Parathyroid adenoma (tissue), 2 donors: ENCODE measurements at regions not wholly inside any gene's neighbourhood (a gene's known extent, or its start where the extent isn't known, plus 50 kb on each side); places are given as distances from the start of the nearest gene placed in this dataset.

ENCODE experiments used
- H2AFZ ChIP-seq: fragments of 300-600 bp; sonication (generic); one replicate; pipeline ENCODE4 v1.7.0; 2017; ENCODE audit warnings: antibody characterized with exemption, mild to moderate bottlenecking
- H3K27ac ChIP-seq: fragments of 300-600 bp; sonication (generic); one replicate; pipeline ENCODE4 v1.7.0; 2017
- H3K27me3 ChIP-seq: fragments of 300-600 bp; sonication (generic); one replicate; pipeline ENCODE4 v1.7.0; 2017; ENCODE audit warnings: low read length; ENCODE audit not compliant: control insufficient read depth, insufficient read depth
- H3K36me3 ChIP-seq: fragments of 300-600 bp; sonication (generic); one replicate; pipeline ENCODE4 v1.7.0; 2017; ENCODE audit warnings: low read length; ENCODE audit not compliant: control insufficient read depth, insufficient read depth
- H3K4me1 ChIP-seq: fragments of 300-600 bp; sonication (generic); one replicate; pipeline ENCODE4 v1.7.0; 2017; ENCODE audit warnings: control low read depth
- H3K4me2 ChIP-seq: fragments of 300-600 bp; sonication (generic); one replicate; pipeline ENCODE4 v1.7.0; 2017; ENCODE audit warnings: low read length
- H3K4me3 ChIP-seq: fragments of 300-600 bp; sonication (generic); one replicate; pipeline ENCODE4 v1.7.0; 2017; ENCODE audit warnings: low read depth, low read length
- H3K79me2 ChIP-seq: fragments of 300-600 bp; sonication (generic); one replicate; pipeline ENCODE4 v1.7.0; 2017; ENCODE audit warnings: control low read depth
- H3K9ac ChIP-seq: fragments of 300-600 bp; sonication (generic); one replicate; pipeline ENCODE4 v1.7.0; 2017; ENCODE audit warnings: mild to moderate bottlenecking
- H3K9me3 ChIP-seq: fragments of 300-600 bp; sonication (generic); one replicate; pipeline ENCODE4 v1.7.0; 2017; ENCODE audit warnings: low read length; ENCODE audit not compliant: control insufficient read depth
- TF ChIP-seq, protein P1 (sequence below): fragments of 300-600 bp; sonication (generic); IDR thresholded peaks from one replicate; pipeline ENCODE4 v1.7.0; 2017; ENCODE audit warnings: antibody characterized with exemption, mild to moderate bottlenecking
- donor health status: primary hyperparathyroidism.

DNA sequence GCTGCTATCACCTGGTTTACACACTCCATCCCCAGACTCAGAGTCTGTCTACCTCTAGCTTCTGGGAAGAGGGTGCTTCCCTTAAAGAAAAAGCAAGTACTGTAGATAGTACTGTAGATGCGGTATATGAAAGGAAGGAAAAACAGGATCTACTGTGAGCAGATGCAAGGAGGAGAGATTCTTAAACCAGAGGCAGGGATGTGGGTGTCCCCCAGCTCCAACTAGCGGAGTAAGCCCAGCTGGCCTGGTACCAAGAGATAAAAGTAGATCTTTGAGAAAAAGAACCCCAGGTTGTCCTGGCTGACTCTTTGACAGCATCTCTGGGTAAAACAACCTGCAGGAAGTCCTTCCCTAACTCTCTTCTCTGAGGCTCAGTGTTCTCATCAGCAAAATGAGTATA is 523.7 kb upstream of the PROK2 start:
- Histone ChIP-seq H2AFZ (no peak overlapping the region), H3K36me3 (no peaks in the 10 kb centered on the region), H3K4me2 (no peak overlapping the region), H3K27ac (no peak overlapping the region), H3K9ac (no peak overlapping the region), H3K79me2 (no peaks in the 10 kb centered on the region), H3K27me3 (no peaks in the 10 kb centered on the region), H3K4me1 (no peaks in the 10 kb centered on the region), H3K9me3 (no peaks in the 10 kb centered on the region), H3K4me3 (no peak overlapping the region)
- TF ChIP-seq, protein P1, sequence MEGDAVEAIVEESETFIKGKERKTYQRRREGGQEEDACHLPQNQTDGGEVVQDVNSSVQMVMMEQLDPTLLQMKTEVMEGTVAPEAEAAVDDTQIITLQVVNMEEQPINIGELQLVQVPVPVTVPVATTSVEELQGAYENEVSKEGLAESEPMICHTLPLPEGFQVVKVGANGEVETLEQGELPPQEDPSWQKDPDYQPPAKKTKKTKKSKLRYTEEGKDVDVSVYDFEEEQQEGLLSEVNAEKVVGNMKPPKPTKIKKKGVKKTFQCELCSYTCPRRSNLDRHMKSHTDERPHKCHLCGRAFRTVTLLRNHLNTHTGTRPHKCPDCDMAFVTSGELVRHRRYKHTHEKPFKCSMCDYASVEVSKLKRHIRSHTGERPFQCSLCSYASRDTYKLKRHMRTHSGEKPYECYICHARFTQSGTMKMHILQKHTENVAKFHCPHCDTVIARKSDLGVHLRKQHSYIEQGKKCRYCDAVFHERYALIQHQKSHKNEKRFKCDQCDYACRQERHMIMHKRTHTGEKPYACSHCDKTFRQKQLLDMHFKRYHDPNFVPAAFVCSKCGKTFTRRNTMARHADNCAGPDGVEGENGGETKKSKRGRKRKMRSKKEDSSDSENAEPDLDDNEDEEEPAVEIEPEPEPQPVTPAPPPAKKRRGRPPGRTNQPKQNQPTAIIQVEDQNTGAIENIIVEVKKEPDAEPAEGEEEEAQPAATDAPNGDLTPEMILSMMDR: no peak

DNA sequence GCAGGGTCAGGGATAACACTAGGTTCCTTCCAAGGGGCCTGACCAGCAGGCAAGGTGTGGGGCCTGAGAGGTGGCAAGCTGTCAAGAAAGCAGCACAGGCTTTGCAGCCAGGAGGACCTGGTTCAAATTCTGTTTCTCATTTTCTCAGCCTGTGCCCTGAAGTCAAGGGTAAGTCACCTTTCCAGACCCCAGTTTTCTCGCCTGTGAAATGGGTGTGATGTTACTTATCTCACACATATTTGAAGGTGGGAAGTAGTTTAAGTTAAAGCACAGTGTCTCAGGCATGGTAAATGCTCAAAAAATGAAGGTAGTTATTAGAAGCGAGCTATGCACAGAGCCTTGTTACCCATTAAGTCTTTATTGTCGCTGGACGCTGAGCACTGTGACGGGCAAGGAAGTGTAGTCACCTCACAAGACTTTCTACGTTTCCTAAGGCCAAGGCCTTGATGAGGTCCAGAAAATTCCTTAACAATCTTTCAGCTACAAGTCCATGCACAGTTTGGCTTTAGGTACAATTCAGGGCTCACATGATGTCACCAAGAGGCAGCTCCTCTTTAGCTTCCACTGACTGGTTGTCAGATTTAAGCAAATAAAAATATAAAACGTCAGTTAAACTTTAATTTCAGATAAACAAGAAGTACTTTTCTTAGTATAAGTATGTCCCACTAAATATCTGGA is 522.6 kb upstream of the PROK2 start:
- Histone ChIP-seq H3K4me2 (no peak overlapping the region), H3K27me3 (no peaks in the 10 kb centered on the region), H3K9me3 (no peaks in the 10 kb centered on the region), H3K4me1 (no peaks in the 10 kb centered on the region), H3K4me3 (no peak overlapping the region), H3K36me3 (no peaks in the 10 kb centered on the region), H3K27ac (no peak overlapping the region), H3K9ac (no peak overlapping the region), H2AFZ (no peak overlapping the region), H3K79me2 (no peaks in the 10 kb centered on the region)
- TF ChIP-seq, protein P1: no peak

DNA sequence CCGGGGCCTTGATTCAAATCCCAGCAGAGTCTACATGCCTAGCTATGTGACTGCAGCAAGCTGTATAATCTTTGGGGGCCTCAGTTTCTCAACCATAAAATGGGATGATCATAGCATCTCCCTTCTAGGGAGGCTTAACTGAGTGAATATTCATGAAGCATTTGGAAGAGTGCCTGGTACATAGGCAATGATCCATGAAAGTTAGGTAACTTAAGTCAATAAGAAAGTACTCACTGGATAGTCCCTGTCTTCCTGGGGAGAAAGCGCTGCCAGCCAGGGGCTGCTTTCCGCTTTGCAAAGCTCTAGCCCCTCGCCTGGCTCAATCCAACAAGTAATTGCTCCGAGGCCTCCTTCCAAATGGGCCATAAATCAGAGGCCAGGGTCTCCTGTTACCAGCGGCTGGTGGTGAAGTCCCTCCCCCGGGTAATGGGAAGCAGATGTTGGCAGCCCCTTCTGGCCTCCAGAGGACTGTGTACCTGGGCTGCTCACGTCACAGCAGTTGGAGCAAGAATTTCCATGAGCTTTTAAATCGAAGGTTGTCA is 521.9 kb upstream of the PROK2 start:
- H3K27ac ChIP-seq: no peak overlapping the region
- TF ChIP-seq, protein P1: no peak

DNA sequence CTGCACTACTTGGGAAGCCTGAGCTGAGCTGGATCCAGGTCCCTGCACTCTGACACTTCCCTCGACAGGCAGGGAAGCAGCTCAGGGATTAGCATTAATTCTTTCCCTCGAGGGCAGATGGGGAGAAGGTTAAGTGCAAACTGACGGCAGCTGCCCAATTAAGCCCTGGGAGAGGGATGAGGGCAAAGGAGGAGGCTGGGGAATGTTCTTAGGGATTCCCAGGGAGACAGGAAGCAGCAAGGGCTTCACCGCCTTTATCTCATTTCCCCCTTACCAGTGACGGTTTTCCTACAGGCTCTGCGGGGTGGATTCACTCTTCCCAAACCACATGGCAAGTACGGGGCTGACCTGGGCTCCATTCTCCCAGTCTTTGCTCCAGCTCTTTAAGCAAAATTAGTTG is 519.0 kb upstream of the PROK2 start:
- no peak overlapping the region for H3K4me3 ChIP-seq
- no peak overlapping the region for H3K9ac ChIP-seq
- H3K4me2 ChIP-seq: no peak overlapping the region
- H3K36me3 ChIP-seq: no peaks in the 10 kb centered on the region
- TF ChIP-seq, protein P1: no peak
- no peaks in the 10 kb centered on the region for H3K79me2 ChIP-seq
- H3K27ac ChIP-seq: no peak overlapping the region
- no peaks in the 10 kb centered on the region for H3K4me1 ChIP-seq
- no peaks in the 10 kb centered on the region for H3K27me3 ChIP-seq
- no peaks in the 10 kb centered on the region for H3K9me3 ChIP-seq
- no peak overlapping the region for H2AFZ ChIP-seq

More for the DNA sequence above, 521.9 kb upstream of the PROK2 start:
- Histone ChIP-seq H2AFZ (no peak overlapping the region), H3K36me3 (no peaks in the 10 kb centered on the region), H3K79me2 (no peaks in the 10 kb centered on the region), H3K9me3 (no peaks in the 10 kb centered on the region), H3K4me3 (no peak overlapping the region), H3K4me1 (no peaks in the 10 kb centered on the region), H3K4me2 (no peak overlapping the region), H3K27me3 (no peaks in the 10 kb centered on the region), H3K9ac (no peak overlapping the region)

DNA sequence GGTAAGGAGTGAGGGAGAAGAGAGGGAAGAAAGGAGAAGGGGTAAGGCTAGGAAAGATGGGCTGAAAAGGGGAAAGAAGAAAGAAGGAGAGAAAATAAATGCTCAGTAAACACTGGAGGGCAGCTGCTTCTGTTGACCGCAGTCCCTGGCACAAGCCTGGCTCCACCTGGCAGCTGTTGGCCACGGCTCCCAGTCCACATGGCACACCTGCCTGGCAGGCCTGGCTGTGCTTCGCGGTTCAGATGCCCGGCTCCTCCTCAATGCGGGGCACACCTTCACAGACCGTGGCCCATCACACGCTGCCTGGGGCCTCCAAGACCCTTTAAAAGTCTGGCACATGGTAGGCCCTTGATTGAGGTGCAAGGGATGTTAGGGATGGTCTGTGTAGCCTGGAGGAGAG is 516.8 kb upstream of the PROK2 start:
- Histone ChIP-seq H3K4me1 (no peaks in the 10 kb centered on the region), H2AFZ (no peak overlapping the region), H3K9me3 (no peaks in the 10 kb centered on the region), H3K9ac (no peak overlapping the region), H3K4me2 (no peak overlapping the region), H3K27me3 (no peaks in the 10 kb centered on the region), H3K4me3 (no peak overlapping the region), H3K36me3 (no peaks in the 10 kb centered on the region), H3K27ac (no peak overlapping the region), H3K79me2 (no peaks in the 10 kb centered on the region)
- TF ChIP-seq, protein P1: no peak
